AG09319 (cell line): ENCODE measurements at regions not wholly inside any gene's neighbourhood (a gene's known extent, or its start where the extent isn't known, plus 50 kb on each side); places are given as distances from the start of the nearest gene placed in this dataset.
A peak's percentile ranks its signal among the peaks of the same experiment; 100 is the strongest.
"Not testable (repeated sequence)": the region's sequence is repeated elsewhere in the genome, so short reads cannot be mapped to it uniquely, and the experiment has no call there.

Experiments
- DNase-seq: peaks from one replicate; pipeline ENCODE4 v3.0.0-alpha.2; 2010; ENCODE audit warnings: low read depth; ENCODE audit errors: extremely low read depth
- CTCF ChIP-seq: IDR thresholded peaks from 2 replicates; pipeline ENCODE4 v1.5.1; 2011; ENCODE audit warnings: low read depth, mild to moderate bottlenecking, inconsistent platforms, low read length, moderate library complexity

GRCh38 chr22:22176929-22177616 is 67.5 kb upstream of the VPREB1 start:
- no peak for DNase-seq
- no peak for TF ChIP-seq CTCF

- not testable (repeated sequence) for DNase-seq
Measured at GRCh38 chr22:22172896-22173628, 71.5 kb upstream of the VPREB1 start.

GRCh38 chr22:22171357-22172218 is 73.0 kb upstream of the VPREB1 start:
- no peak for DNase-seq

GRCh38 chr22:22169923-22170322 is 74.7 kb upstream of the VPREB1 start:
- no peak for TF ChIP-seq CTCF
- DNase-seq = no peak

More at GRCh38 chr22:22171357-22172218, 73.0 kb upstream of the VPREB1 start:
- peak; percentile 10 for TF ChIP-seq CTCF

GRCh38 chr22:22168941-22169867 is 75.4 kb upstream of the VPREB1 start:
- no peak for DNase-seq
- TF ChIP-seq CTCF = no peak

- peak; percentile 4 for DNase-seq
- no peak for TF ChIP-seq CTCF
Measured at GRCh38 chr22:22168190-22168940, 76.2 kb upstream of the VPREB1 start.
